Endothelial cell of umbilical vein (primary cell): ENCODE measurements at regions not wholly inside any gene's neighbourhood (a gene's known extent, or its start where the extent isn't known, plus 50 kb on each side); places are given as distances from the start of the nearest gene placed in this dataset.

ENCODE experiments used
- BruUV-seq: library from RNA; stranded (reverse); fragments of 400-500 nt; replicated peaks from 2 replicates; lab custom pipeline; 2021; lab: Mats Ljungman, UMichigan
- CTCF ChIA-PET: fragments of 300-600, 350-600 bp; sonication (Branson Sonifier 250); formaldehyde crosslinking; loops from one replicate; lab custom pipeline; 2021; ENCODE audit warnings: antibody characterized with exemption, inconsistent platforms; lab: Charles Lee
- POLR2A ChIA-PET: fragments of 300-600, 350-600 bp; sonication (Branson Sonifier 250); formaldehyde crosslinking; loops from one replicate; lab custom pipeline; 2021; ENCODE audit warnings: antibody characterized with exemption, inconsistent platforms; lab: Charles Lee
- DNase-seq: peaks from one replicate; pipeline ENCODE4 v3.0.0-alpha.2; 2011; ENCODE audit warnings: low read depth, low spot score
- FAIRE-seq: peaks from 2 replicates; lab custom pipeline; 2011; peaks lifted over from hg19 to GRCh38; lab: Jason Lieb, UNC
- H2AFZ ChIP-seq: 2 replicates; pipeline ENCODE4 v1.6.0; 2012; ENCODE audit warnings: low read depth, low read length, control low read depth, inconsistent platforms
- H3K27ac ChIP-seq: 2 replicates; pipeline ENCODE4 v1.5.1; 2011; ENCODE audit warnings: low read depth, mild to moderate bottlenecking, control low read depth, low read length, moderate library complexity; ENCODE audit not compliant: insufficient read depth
- H3K27me3 ChIP-seq, 2 experiments: 2 replicates each; pipeline versions ENCODE4 v1.6.0 to v1.6.1; 2011; ENCODE audit warnings: low read length in 2 of 2, mixed read lengths in 1 of 2; ENCODE audit not compliant: control insufficient read depth in 2 of 2, insufficient read depth in 2 of 2
- H3K36me3 ChIP-seq, 2 experiments: 2 replicates in 1 of 2; 3 replicates in 1 of 2; pipeline ENCODE4 v1.5.1; 2011; ENCODE audit warnings: low read length in 2 of 2, mild to moderate bottlenecking in 1 of 2, moderate library complexity in 1 of 2; ENCODE audit not compliant: control insufficient read depth in 2 of 2, insufficient read depth in 2 of 2; ENCODE audit errors: extremely low read depth in 1 of 2
- H3K4me1 ChIP-seq: 3 replicates; pipeline ENCODE4 v1.5.1; 2011; ENCODE audit warnings: mild to moderate bottlenecking, low read length; ENCODE audit not compliant: control insufficient read depth, insufficient read depth; ENCODE audit errors: extremely low read depth
- H3K4me2 ChIP-seq: 2 replicates; pipeline ENCODE4 v1.6.1; 2011; ENCODE audit warnings: low read length, control low read depth, mixed read lengths; ENCODE audit not compliant: insufficient read depth
- H3K4me3 ChIP-seq, 3 experiments: fragments of 200-600 bp in 1 of 3; sonication (generic), shearing (Covaris generic) in 1 of 3; replicated peaks in 1 of 3; 2 replicates each; pipeline ENCODE4 v1.5.1; 2011 to 2016; ENCODE audit warnings: control low read depth in 3 of 3, low read length in 3 of 3, mild to moderate bottlenecking in 2 of 3, inconsistent platforms in 1 of 3, low read depth in 1 of 3, moderate library complexity in 1 of 3; ENCODE audit not compliant: insufficient read depth in 1 of 3
- H3K79me2 ChIP-seq: 2 replicates; pipeline ENCODE4 v1.6.0; 2012; ENCODE audit warnings: low read length, inconsistent platforms; ENCODE audit not compliant: control insufficient read depth, insufficient read depth
- H3K9ac ChIP-seq: replicated peaks from 2 replicates; pipeline ENCODE3; 2011; ENCODE audit warnings: low read length, control low read depth; ENCODE audit not compliant: insufficient read depth; ENCODE audit errors: extremely low read depth
- H3K9me1 ChIP-seq: replicated peaks from 3 replicates; pipeline ENCODE4 v1.6.0; 2011; ENCODE audit warnings: mild to moderate bottlenecking, low read length; ENCODE audit not compliant: control insufficient read depth, insufficient read depth; ENCODE audit errors: extremely low read depth
- H3K9me3 ChIP-seq: replicated peaks from 2 replicates; pipeline ENCODE4 v1.5.1; 2012; ENCODE audit warnings: low read length, inconsistent platforms; ENCODE audit not compliant: control insufficient read depth, insufficient read depth
- H4K20me1 ChIP-seq: replicated peaks from 2 replicates; pipeline ENCODE3; 2011; ENCODE audit warnings: mild to moderate bottlenecking, low read length; ENCODE audit not compliant: control insufficient read depth, insufficient read depth; ENCODE audit errors: extremely low read depth
- EZH2 ChIP-seq: IDR thresholded peaks from 2 replicates; pipeline ENCODE4 v1.6.1; 2012; ENCODE audit warnings: borderline replicate concordance, low read depth, mild to moderate bottlenecking, moderate library complexity, low read length, inconsistent platforms; ENCODE audit not compliant: severe bottlenecking
- FOS ChIP-seq: IDR thresholded peaks from 2 replicates; pipeline ENCODE4 v1.6.1; 2011; ENCODE audit warnings: mild to moderate bottlenecking, low read length, moderate library complexity, borderline replicate concordance; ENCODE audit not compliant: insufficient read depth
- GATA2 ChIP-seq: IDR thresholded peaks from 2 replicates; pipeline ENCODE4 v1.7.0; 2011; ENCODE audit warnings: low read depth, mild to moderate bottlenecking, moderate library complexity, mixed read lengths, low read length; ENCODE audit not compliant: insufficient read length, insufficient read depth
- JUN ChIP-seq: IDR thresholded peaks from 2 replicates; pipeline ENCODE4 v1.6.1; 2011; ENCODE audit warnings: borderline replicate concordance, low read depth; ENCODE audit not compliant: insufficient read length, insufficient read depth
- MYC ChIP-seq: IDR thresholded peaks from one replicate; pipeline ENCODE4 v1.6.1; 2011; ENCODE audit warnings: mild to moderate bottlenecking, low read depth, low read length
- POLR2A ChIP-seq: IDR thresholded peaks from 2 replicates; pipeline ENCODE4 v1.6.1; 2012; ENCODE audit warnings: low read depth, mild to moderate bottlenecking, control low read depth, low read length
- POLR2AphosphoS5 ChIP-seq: IDR thresholded peaks from 2 replicates; pipeline ENCODE4 v1.6.1; 2012; ENCODE audit warnings: low read depth, mild to moderate bottlenecking, control low read depth, low read length, moderate library complexity; ENCODE audit not compliant: insufficient read depth
- dilution Hi-C: fragments of 300-500 bp; cut with MboI; formaldehyde crosslinking; loops from one replicate; pipeline ENCODE4 v1.15.0; 2019; ENCODE audit warnings: low sequenced_read_pairs; ENCODE audit not compliant: extremely low pct_ligation_motif_present
- intact Hi-C: fragments of 100-400 bp; cut with micrococcal nuclease; formaldehyde crosslinking; loops from one replicate; pipeline ENCODE4 v1.10.0; 2022
- TF ChIP-seq, protein P1 (sequence below), 2 donors: IDR thresholded peaks; 1 replicate in 1 of 2; 2 replicates in 1 of 2; pipeline ENCODE4 v1.5.1; 2011; ENCODE audit warnings: low read length in 2 of 2, mild to moderate bottlenecking in 2 of 2, moderate library complexity in 2 of 2, control low read depth in 1 of 2, inconsistent platforms in 1 of 2, low read depth in 1 of 2; ENCODE audit not compliant: insufficient read depth in 1 of 2; ENCODE audit errors: extremely low read depth in 1 of 2
- TF ChIP-seq, protein P2 (sequence below): IDR thresholded peaks from 2 replicates; pipeline ENCODE4 v1.6.1; 2011; ENCODE audit not compliant: insufficient read depth, insufficient read length

DNA sequence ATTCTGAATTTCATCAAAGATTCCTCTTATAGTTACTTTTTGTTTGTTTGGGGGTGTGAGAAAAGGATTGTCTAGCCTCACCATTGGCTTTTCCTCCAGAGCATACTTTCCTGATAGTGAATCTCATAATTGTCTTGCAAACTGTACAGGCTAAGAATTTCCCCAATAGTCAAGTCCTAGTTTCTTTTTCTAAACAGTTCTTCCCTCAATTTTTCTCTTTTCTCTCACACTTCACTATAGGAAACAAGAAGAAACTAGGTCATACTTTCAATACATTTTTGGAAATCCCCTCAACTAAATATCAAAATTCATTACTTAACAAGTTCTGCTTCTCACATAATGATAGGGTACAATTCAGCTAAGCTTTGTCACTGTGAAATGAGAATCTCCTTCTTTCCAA lies 241.9 kb downstream of the IL20RB start:
- Histone ChIP-seq H3K36me3 (no peaks in the 10 kb centered on the region), H3K27me3 (no peaks in the 10 kb centered on the region), H3K4me1 (no peaks in the 10 kb centered on the region), H3K9me3 (no peaks in the 10 kb centered on the region), H2AFZ (no peak overlapping the region), H3K27ac (no peak overlapping the region), H3K79me2 (no peaks in the 10 kb centered on the region), H3K4me3 (no peak overlapping the region), H3K9ac (no peak overlapping the region), H4K20me1 (no peaks in the 10 kb centered on the region), H3K9me1 (no peaks in the 10 kb centered on the region), H3K4me2 (no peak overlapping the region)
- dilution Hi-C loops = no loop called here
- ChIA-PET CTCF (no interaction called here), POLR2A (no interaction called here)
- TF ChIP-seq POLR2AphosphoS5 = no peak
- no peak for TF ChIP-seq EZH2
- BruUV-seq = no TSS peak
- FAIRE-seq (no peak), DNase-seq (no peak)
- intact Hi-C loops = no loop called here

DNA sequence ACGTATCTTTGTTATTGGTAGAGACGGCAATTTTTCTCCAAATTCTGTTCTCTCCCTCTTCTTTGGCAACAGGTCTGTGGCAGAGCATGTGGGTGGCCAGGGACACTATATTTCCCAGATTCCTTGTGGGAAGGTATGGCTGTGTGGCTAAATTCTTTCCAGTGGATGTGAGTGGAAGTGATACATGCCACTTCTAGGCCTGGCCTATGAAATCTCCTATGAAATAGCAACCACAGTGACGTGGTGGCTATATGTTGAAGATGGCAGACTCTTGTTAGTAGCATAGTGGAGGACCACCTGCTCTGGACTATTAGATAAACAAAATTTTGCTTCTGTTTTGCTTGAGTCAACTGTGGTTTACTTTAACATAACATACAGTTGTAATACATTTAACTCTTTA lies 243.3 kb downstream of the IL20RB start:
- intact Hi-C loops = no loop called here

More for the DNA sequence above, 243.3 kb downstream of the IL20RB start:
- H3K36me3 ChIP-seq = no peaks in the 10 kb centered on the region
- no peaks in the 10 kb centered on the region for H3K9me1 ChIP-seq
- ChIA-PET POLR2A (no interaction called here), CTCF (no interaction called here)
- TF ChIP-seq POLR2AphosphoS5 = no peak
- TF ChIP-seq MYC = no peak
- no peak for TF ChIP-seq GATA2
- no peak for TF ChIP-seq FOS
- no peak for TF ChIP-seq EZH2
- TF ChIP-seq, protein P1, sequence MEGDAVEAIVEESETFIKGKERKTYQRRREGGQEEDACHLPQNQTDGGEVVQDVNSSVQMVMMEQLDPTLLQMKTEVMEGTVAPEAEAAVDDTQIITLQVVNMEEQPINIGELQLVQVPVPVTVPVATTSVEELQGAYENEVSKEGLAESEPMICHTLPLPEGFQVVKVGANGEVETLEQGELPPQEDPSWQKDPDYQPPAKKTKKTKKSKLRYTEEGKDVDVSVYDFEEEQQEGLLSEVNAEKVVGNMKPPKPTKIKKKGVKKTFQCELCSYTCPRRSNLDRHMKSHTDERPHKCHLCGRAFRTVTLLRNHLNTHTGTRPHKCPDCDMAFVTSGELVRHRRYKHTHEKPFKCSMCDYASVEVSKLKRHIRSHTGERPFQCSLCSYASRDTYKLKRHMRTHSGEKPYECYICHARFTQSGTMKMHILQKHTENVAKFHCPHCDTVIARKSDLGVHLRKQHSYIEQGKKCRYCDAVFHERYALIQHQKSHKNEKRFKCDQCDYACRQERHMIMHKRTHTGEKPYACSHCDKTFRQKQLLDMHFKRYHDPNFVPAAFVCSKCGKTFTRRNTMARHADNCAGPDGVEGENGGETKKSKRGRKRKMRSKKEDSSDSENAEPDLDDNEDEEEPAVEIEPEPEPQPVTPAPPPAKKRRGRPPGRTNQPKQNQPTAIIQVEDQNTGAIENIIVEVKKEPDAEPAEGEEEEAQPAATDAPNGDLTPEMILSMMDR (IDR thresholded peaks at IDR 0.05; ENCODE audit: extremely low read depth in 1 of 2, insufficient read depth in 1 of 2, low read depth in 1 of 2, low read length in 2 of 2) = no peak
- TF ChIP-seq, protein P2, sequence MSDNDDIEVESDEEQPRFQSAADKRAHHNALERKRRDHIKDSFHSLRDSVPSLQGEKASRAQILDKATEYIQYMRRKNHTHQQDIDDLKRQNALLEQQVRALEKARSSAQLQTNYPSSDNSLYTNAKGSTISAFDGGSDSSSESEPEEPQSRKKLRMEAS = no peak
- TF ChIP-seq POLR2A = no peak
- no peak for TF ChIP-seq JUN
- H3K79me2 ChIP-seq = no peaks in the 10 kb centered on the region
- DNase-seq (no peak), FAIRE-seq (no peak)
- no peak overlapping the region for H2AFZ ChIP-seq
- H3K27me3 ChIP-seq = no peaks in the 10 kb centered on the region
- H3K9ac ChIP-seq = no peak overlapping the region
- no peak overlapping the region for H3K27ac ChIP-seq
- H3K4me1 ChIP-seq = no peaks in the 10 kb centered on the region
- no peaks in the 10 kb centered on the region for H4K20me1 ChIP-seq
- BruUV-seq = no TSS peak
- dilution Hi-C loops = no loop called here
- no peak overlapping the region for H3K4me2 ChIP-seq
- no peaks in the 10 kb centered on the region for H3K9me3 ChIP-seq
- H3K4me3 ChIP-seq = no peak overlapping the region
